Medulla oblongata (tissue), 1 donor: ENCODE measurements at regions not wholly inside any gene's neighbourhood (a gene's known extent, or its start where the extent isn't known, plus 50 kb on each side); places are given as distances from the start of the nearest gene placed in this dataset.

Source experiments
- DNase-seq: peaks from one replicate; pipeline ENCODE4 v3.0.0-alpha.2; 2015; ENCODE audit errors: extremely low spot score

GRCh38 chr10:107284187-107284586, 119.7 kb upstream of the SORCS1 start:
- no peak for DNase-seq

- no peak for DNase-seq
Observed at GRCh38 chr10:107280293-107280692, 115.8 kb upstream of the SORCS1 start.

- DNase-seq = no peak
Observed at GRCh38 chr10:107277591-107277990, 113.1 kb upstream of the SORCS1 start.

- no peak for DNase-seq
Observed at GRCh38 chr10:107275806-107276205, 111.3 kb upstream of the SORCS1 start.

- DNase-seq = no peak
Observed at GRCh38 chr10:107269626-107270025, 105.1 kb upstream of the SORCS1 start.

GRCh38 chr10:107264742-107265141, 100.2 kb upstream of the SORCS1 start:
- DNase-seq = no peak

GRCh38 chr10:107244122-107244521, 79.6 kb upstream of the SORCS1 start:
- DNase-seq = no peak

GRCh38 chr10:107238275-107238674, 73.8 kb upstream of the SORCS1 start:
- DNase-seq = no peak

GRCh38 chr10:107232013-107232412, 67.5 kb upstream of the SORCS1 start:
- no peak for DNase-seq

- DNase-seq = no peak
Observed at GRCh38 chr10:107230887-107231286, 66.4 kb upstream of the SORCS1 start.

GRCh38 chr10:107215681-107216080, 51.2 kb upstream of the SORCS1 start:
- DNase-seq = no peak
